KOPT-K1 (cell line): ENCODE measurements at regions not wholly inside any gene's neighbourhood (a gene's known extent, or its start where the extent isn't known, plus 50 kb on each side); places are given as distances from the start of the nearest gene placed in this dataset.
"Not testable (repeated sequence)": the region's sequence is repeated elsewhere in the genome, so short reads cannot be mapped to it uniquely, and the experiment has no call there.

Experiments
- H3K27ac ChIP-seq: fragments of 200-600 bp; sonication (generic); 2 replicates; pipeline ENCODE4 v1.5.1; 2016; ENCODE audit warnings: antibody characterized with exemption, mild to moderate bottlenecking, low read depth, low read length; ENCODE audit not compliant: poor library complexity, severe bottlenecking
- H3K36me3 ChIP-seq: fragments of 200-600 bp; sonication (generic); 2 replicates; pipeline ENCODE4 v1.5.1; 2017; ENCODE audit warnings: antibody characterized with exemption, mild to moderate bottlenecking, low read length, moderate library complexity; ENCODE audit not compliant: insufficient read depth
- H3K9me3 ChIP-seq: fragments of 200-600 bp; sonication (generic); 2 replicates; pipeline ENCODE4 v1.5.1; 2017; ENCODE audit warnings: antibody characterized with exemption, low read length, mild to moderate bottlenecking; ENCODE audit not compliant: insufficient read depth, poor library complexity, severe bottlenecking

- no peaks in the 10 kb centered on the region for H3K9me3 ChIP-seq
- no peak overlapping the region for H3K27ac ChIP-seq
- H3K36me3 ChIP-seq, result no peaks in the 10 kb centered on the region
These were observed 603.8 kb upstream of the USP24 start for GRCh38 chr1:55819011-55819410.

DNA sequence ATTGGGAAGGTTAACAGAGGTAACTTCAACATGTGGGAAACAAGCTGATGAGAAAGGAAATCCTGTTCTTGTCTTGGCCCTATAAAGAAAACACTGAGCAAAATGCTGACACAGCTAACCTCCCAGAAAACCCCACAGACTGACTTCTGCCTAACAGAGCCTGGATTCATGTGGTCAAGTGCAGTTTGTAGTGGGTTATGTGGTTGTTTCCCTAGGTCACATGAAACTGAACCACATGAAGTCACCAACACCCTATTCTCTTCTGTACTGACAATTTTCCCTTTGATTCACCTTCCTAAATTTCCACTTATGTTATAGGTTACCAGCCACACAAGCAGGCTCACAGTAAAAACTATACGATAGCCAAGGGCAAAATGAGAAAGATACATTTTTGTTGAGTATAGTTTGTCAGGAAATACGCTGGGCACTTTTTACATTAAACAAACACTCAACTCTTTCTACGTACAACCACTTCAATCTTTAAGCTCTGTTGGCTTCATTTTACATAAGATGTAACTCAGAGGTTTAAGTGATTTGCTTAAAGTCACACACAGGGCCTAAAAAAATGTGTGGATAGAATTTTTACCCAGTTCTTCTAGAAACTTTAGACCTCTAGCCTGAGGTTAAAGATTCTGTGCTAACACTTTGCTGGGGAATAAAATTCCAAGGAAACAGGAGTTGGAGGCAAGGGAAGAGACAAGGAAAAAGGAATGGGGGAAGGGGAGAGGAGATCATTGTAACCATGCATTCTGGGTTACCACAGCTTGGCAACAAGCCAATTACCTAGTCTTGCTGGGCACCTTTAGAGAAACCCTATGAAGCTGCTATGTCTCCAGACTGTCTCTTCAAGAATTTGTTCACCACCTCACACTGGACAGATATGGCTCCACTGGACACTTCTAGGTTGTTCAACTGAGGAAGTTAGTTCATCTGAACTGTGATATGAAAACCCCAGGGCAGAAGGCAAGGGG is 601.6 kb upstream of the USP24 start:
- H3K9me3 ChIP-seq, result no peaks in the 10 kb centered on the region
- H3K36me3 ChIP-seq, result no peaks in the 10 kb centered on the region
- no peak overlapping the region for H3K27ac ChIP-seq

DNA sequence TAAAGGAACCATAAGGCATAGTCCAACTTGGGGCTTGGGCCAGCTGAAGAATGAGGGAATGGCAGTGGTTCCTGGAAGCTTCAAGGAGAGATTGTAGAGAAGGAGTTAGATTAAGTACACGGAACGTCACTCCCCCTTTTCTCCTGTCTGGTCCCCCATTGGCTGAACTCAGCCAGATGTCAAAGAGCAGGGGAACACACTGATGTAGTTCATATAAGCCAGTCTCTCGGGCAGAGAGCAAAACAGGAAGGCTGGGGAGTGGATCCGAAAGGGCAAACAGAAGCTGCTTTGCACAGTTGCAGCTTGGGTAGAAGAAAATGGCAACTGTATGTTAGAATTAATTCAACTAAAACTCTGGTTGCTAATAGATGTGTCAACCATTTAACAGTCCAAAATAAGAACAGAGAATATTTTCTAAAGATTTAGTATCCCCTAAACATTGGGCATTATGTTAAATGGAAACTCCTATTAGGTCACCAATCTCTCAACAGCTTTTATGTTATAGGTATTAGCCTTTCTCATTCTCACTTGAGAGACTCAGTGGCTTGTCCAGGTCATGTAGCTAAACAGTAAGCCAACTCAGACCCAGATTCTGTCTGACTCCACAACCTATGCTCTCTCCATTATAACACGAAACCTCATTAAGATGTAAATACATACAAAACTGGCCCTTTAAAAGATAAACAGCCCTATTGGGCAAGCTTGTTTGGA is 600.7 kb upstream of the USP24 start:
- Histone ChIP-seq H3K27ac (no peak overlapping the region), H3K36me3 (no peaks in the 10 kb centered on the region), H3K9me3 (no peaks in the 10 kb centered on the region)

GRCh38 chr1:55814967-55815366 is 599.8 kb upstream of the USP24 start:
- H3K36me3 ChIP-seq, result no peaks in the 10 kb centered on the region
- no peaks in the 10 kb centered on the region for H3K9me3 ChIP-seq
- H3K27ac ChIP-seq, result no peak overlapping the region

- Histone ChIP-seq H3K27ac (no peak overlapping the region), H3K9me3 (no peaks in the 10 kb centered on the region), H3K36me3 (no peaks in the 10 kb centered on the region)
These were observed 598.5 kb upstream of the USP24 start for GRCh38 chr1:55813618-55814017.

- no peaks in the 10 kb centered on the region for H3K9me3 ChIP-seq
- H3K27ac ChIP-seq, result no peak overlapping the region
- no peaks in the 10 kb centered on the region for H3K36me3 ChIP-seq
These were observed 597.1 kb upstream of the USP24 start for GRCh38 chr1:55812281-55812680.

GRCh38 chr1:55808263-55808662 is 593.1 kb upstream of the USP24 start:
- Histone ChIP-seq H3K9me3 (no peaks in the 10 kb centered on the region), H3K36me3 (no peaks in the 10 kb centered on the region), H3K27ac (no peak overlapping the region)

GRCh38 chr1:55803429-55803828 is 588.3 kb upstream of the USP24 start:
- H3K27ac ChIP-seq, result no peak overlapping the region
- no peaks in the 10 kb centered on the region for H3K36me3 ChIP-seq
- no peaks in the 10 kb centered on the region for H3K9me3 ChIP-seq

- Histone ChIP-seq H3K27ac (no peak overlapping the region), H3K9me3 (no peaks in the 10 kb centered on the region)
These were observed 586.3 kb upstream of the USP24 start for GRCh38 chr1:55801481-55801880.

DNA sequence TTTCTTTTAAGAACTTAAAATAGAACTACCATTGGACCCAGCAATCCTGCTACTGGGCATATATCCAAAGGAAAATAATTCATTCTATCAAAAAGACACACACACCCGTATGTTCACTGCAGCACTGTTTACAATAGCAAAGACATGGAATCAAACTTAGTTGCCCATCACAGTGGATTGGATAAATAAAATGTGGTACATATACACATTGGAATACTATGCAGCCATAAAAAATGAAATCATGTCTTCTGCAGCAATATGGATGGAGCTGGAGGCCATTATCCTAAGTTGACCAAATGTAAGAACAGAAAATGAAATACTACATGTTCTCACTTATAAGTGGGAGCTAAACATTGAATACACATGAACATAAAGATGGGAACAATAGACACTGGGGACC is 585.3 kb upstream of the USP24 start:
- Histone ChIP-seq H3K36me3 (no peaks in the 10 kb centered on the region), H3K9me3 (no peaks in the 10 kb centered on the region), H3K27ac (no peak overlapping the region)

More at GRCh38 chr1:55801481-55801880, 586.3 kb upstream of the USP24 start:
- H3K36me3 ChIP-seq, result no peaks in the 10 kb centered on the region

DNA sequence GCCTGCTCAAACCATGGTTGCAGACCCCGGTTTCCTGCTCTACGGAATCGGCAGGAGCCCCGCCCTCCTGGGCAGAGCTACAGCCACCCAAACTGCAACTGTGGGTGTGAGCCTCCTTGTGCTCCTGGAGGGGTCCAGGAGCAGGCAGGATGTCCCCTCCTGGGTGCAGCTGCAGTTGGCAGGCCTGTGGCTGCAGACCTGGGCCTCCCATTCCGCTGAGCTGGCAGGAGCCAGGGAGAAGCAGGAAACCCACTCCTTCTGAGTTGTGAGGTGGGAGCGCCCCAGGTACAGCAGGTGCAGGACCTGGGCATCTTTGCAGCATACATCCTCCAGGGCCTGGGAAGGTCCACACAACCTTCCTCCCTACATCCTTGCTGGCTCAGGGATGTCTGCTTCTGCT is 578.7 kb upstream of the USP24 start:
- Histone ChIP-seq H3K9me3 (no peaks in the 10 kb centered on the region), H3K36me3 (no peaks in the 10 kb centered on the region), H3K27ac (no peak overlapping the region)

GRCh38 chr1:55792870-55793269 is 577.7 kb upstream of the USP24 start:
- no peaks in the 10 kb centered on the region for H3K36me3 ChIP-seq
- H3K27ac ChIP-seq, result no peak overlapping the region
- H3K9me3 ChIP-seq, result no peaks in the 10 kb centered on the region

- no peaks in the 10 kb centered on the region for H3K9me3 ChIP-seq
These were observed 574.3 kb upstream of the USP24 start for GRCh38 chr1:55789466-55789865.

GRCh38 chr1:55786396-55786795 is 571.2 kb upstream of the USP24 start:
- no peak overlapping the region for H3K27ac ChIP-seq
- H3K9me3 ChIP-seq, result no peaks in the 10 kb centered on the region

More at GRCh38 chr1:55789466-55789865, 574.3 kb upstream of the USP24 start:
- no peaks in the 10 kb centered on the region for H3K36me3 ChIP-seq
- no peak overlapping the region for H3K27ac ChIP-seq

DNA sequence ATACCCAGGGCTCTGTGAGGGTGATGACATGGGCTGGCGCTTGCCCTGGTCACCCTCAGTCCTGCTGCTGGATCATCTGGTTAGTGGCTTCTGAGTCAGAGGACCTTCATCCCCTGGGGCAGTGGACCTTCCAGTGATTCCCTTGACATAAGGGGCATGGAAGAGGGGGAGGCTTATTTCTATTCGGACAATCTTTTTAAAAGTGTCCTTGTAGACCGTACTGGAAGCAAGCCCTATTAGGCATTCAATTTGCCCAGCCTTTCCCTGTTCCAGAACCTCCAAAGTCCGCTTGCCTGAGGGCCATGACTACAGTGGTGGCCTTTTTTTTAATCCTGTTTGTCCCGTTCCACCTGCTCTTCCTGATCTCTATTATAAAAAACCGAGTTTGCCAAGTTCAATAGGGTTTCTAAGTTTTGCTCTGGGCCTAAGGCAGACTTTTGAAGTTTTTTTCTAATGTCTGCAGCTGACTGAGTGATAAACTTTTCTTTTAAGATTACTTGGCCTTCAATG is 569.8 kb upstream of the USP24 start:
- H3K27ac ChIP-seq, H3K36me3 ChIP-seq, H3K9me3 ChIP-seq: not testable (repeated sequence)

More at GRCh38 chr1:55786396-55786795, 571.2 kb upstream of the USP24 start:
- H3K36me3 ChIP-seq, result no peaks in the 10 kb centered on the region
